BJ (cell line): ENCODE measurements at regions not wholly inside any gene's neighbourhood (a gene's known extent, or its start where the extent isn't known, plus 50 kb on each side); places are given as distances from the start of the nearest gene placed in this dataset.

Experiments used
- CTCF ChIA-PET: fragments of 350-600 bp; formaldehyde crosslinking; extraction: SDS; loops from one replicate; lab custom pipeline; 2021; ENCODE audit warnings: antibody characterized with exemption, inconsistent platforms; lab: Yijun Ruan, JAX
- POLR2A ChIA-PET: fragments of 300-600 bp; sonication (Branson Sonifier 250); formaldehyde crosslinking; extraction: SDS; loops from one replicate; lab custom pipeline; 2021; ENCODE audit warnings: antibody characterized with exemption; lab: Charles Lee
- DNase-seq: peaks from one replicate; pipeline ENCODE4 v3.0.0-alpha.2; 2011; ENCODE audit warnings: low read depth
- H3K27me3 ChIP-seq: 2 replicates; pipeline ENCODE4 v1.6.0; 2011; ENCODE audit warnings: low read length; ENCODE audit not compliant: control insufficient read depth, insufficient read depth
- H3K36me3 ChIP-seq: 2 replicates; pipeline ENCODE4 v1.5.1; 2011; ENCODE audit warnings: low read length; ENCODE audit not compliant: control insufficient read depth, insufficient read depth
- H3K4me3 ChIP-seq: 2 replicates; pipeline ENCODE4 v1.5.1; 2011; ENCODE audit warnings: low read depth, mild to moderate bottlenecking, control low read depth, low read length
- TF ChIP-seq, protein P1 (sequence below): IDR thresholded peaks from 2 replicates; pipeline ENCODE4 v1.5.1; 2011; ENCODE audit warnings: low read depth, mild to moderate bottlenecking, control low read depth, inconsistent platforms, low read length, moderate library complexity; ENCODE audit not compliant: insufficient read depth

DNA sequence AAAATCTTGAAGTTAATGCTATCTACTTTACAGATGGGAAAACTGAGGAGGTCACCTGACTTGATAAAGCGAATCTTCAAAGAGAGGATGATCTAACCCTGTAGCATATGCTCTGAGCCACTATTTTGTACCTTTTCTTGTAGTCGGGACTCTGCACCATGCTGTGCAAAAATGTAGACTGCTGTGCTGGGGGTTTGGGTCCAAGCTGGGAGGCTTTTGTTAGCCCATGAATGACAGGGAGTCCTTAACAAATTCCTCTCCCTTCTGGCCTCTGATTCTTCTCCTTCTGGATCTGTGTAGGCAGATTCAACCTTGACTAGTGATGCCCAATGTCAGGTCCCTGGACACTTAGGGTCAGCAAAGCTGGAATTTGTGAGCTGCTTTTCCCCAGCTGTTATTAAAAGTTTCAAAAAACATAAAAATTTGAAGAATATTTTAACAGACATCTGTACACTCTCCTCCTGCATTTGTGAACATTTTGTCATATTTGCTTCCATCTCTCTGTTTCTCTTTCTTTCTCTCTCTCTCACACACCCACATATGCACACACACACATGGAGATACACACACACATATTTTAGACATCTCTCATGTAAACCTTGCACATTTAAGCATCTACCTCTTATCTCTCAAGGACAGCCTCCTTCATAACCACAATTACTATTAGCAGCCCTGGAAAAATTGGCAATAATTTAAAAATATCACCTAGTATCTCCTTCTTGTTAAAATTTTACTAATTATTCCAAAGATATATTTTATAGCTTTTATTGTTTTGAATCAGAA lies 335.0 kb upstream of the TRIB2 start:
- DNase-seq, result no peak
- CTCF ChIA-PET, result no interaction called here
- TF ChIP-seq, protein P1, sequence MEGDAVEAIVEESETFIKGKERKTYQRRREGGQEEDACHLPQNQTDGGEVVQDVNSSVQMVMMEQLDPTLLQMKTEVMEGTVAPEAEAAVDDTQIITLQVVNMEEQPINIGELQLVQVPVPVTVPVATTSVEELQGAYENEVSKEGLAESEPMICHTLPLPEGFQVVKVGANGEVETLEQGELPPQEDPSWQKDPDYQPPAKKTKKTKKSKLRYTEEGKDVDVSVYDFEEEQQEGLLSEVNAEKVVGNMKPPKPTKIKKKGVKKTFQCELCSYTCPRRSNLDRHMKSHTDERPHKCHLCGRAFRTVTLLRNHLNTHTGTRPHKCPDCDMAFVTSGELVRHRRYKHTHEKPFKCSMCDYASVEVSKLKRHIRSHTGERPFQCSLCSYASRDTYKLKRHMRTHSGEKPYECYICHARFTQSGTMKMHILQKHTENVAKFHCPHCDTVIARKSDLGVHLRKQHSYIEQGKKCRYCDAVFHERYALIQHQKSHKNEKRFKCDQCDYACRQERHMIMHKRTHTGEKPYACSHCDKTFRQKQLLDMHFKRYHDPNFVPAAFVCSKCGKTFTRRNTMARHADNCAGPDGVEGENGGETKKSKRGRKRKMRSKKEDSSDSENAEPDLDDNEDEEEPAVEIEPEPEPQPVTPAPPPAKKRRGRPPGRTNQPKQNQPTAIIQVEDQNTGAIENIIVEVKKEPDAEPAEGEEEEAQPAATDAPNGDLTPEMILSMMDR, result no peak
- POLR2A ChIA-PET, result no interaction called here
- no peak overlapping the region for H3K4me3 ChIP-seq
- H3K27me3 ChIP-seq, result no peaks in the 10 kb centered on the region
- no peaks in the 10 kb centered on the region for H3K36me3 ChIP-seq

DNA sequence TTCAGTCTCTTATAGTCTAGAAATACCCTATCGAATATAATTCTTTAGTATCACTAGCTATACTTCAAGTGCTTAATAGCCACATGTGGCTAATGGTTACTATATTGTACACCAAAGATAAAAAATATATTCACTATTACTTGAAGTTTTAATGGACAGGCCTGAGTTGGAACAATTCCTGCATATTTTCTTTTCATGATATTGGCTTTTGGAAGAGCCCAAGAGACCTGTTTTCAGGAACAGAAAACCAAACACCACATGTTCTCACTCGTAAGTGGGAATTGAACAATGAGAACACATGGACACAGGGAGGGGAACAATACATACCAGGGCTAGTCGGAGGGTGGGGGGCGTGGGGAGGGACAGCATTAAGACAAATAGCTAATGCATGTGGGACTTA lies 334.4 kb upstream of the TRIB2 start:
- H3K36me3 ChIP-seq, result no peaks in the 10 kb centered on the region
- TF ChIP-seq, protein P1, result no peak
- H3K4me3 ChIP-seq, result no peak overlapping the region
- ChIA-PET CTCF (no interaction called here), POLR2A (no interaction called here)
- no peaks in the 10 kb centered on the region for H3K27me3 ChIP-seq
- no peak for DNase-seq

DNA sequence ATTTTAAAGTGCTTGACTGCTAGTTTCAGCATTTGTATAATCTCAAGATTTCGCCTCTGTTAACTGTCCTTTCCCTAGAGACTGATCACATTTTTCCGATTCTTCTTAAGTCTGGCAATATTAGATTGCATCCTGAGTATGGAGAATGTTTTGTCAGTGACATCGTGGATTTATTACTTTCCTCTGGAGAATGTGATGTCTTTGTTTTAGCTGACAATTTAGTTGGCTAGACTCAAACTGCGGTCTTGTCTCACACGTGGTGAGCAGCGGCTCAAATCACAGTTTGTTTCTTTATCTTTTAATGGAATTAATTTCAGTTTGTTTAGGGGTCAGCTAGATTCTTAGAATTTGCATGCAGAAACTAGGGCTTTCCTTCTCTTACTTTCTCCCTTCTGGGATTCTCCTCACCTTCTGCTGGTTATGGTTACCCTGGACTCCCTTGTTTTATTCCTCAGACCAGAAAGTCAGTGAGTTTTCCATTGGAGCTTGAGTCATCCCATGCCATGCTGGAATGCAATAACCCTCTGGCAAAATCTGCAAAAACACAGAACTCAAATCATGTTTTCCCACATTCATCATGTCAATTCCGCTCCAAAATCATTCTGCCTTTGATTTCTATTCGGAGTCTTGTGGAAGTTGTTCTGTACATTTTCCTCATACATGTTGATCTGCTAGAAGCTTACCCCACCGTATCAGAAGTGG lies 327.2 kb upstream of the TRIB2 start:
- CTCF ChIA-PET, result interaction anchor here (0.9 kb wide), 1 partner anchor 9 kb away, joined by 4 read pairs; no protein-coding TSS in a partner anchor
- Histone ChIP-seq H3K36me3 (no peaks in the 10 kb centered on the region), H3K4me3 (no peak overlapping the region), H3K27me3 (no peaks in the 10 kb centered on the region; the same call in 1 of the 2 replicates)
- TF ChIP-seq, protein P1, result no peak
- POLR2A ChIA-PET, result no interaction called here
- DNase-seq, result no peak

DNA sequence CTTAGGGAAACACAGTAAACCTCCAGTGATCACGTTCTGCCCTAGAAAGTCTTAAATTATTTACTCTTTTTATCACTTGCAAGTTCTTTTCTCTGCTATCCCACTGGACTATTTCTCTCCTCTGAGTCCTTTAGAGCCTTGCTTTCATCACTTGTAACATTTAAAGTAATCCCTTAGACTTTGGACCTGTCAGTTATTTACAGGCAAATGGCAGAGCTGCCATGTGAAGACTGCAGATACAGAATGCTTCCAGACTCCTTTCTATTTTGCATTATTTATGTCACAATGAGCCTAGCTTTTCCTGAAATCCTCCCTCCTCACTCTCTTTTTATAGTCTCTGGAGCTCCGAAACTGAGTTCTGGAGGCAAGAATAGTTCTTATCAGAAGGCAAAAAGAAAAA lies 325.6 kb upstream of the TRIB2 start:
- DNase-seq, result no peak
- Histone ChIP-seq H3K4me3 (no peak overlapping the region), H3K36me3 (no peaks in the 10 kb centered on the region), H3K27me3 (no peaks in the 10 kb centered on the region; the same call in none of the 2 replicates)
- TF ChIP-seq, protein P1, result no peak
- CTCF ChIA-PET, result no interaction called here
- POLR2A ChIA-PET, result no interaction called here

DNA sequence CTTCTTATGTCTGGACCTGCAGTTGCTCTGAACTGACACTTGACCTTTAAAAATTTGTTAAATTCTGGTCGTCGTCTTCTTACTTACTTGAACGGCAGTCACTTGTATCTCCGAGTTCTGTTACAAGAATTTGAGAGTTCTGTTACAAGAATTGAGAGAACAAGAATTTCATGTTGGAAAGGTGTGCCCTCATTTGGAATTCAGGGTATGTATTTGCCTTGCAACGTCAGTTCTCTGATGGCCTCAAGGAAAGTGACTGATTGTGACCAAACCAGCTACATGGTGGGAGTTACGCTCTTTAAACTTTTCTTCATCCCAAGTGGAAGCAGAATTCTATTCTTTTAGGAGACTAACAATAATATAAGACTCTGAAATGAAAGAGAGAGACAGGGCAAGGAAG lies 320.0 kb upstream of the TRIB2 start:
- ChIA-PET CTCF (no interaction called here), POLR2A (no interaction called here)
- H3K27me3 ChIP-seq, result no peaks in the 10 kb centered on the region; the same call in 1 of the 2 replicates

More for the DNA sequence above, 320.0 kb upstream of the TRIB2 start:
- H3K4me3 ChIP-seq, result no peak overlapping the region
- no peaks in the 10 kb centered on the region for H3K36me3 ChIP-seq
- no peak for DNase-seq
- TF ChIP-seq, protein P1, result no peak
